ENCODE measurements at regions not wholly inside any gene's neighbourhood (a gene's known extent, or its start where the extent isn't known, plus 50 kb on each side); places are given as distances from the start of the nearest gene placed in this dataset.

DNA sequence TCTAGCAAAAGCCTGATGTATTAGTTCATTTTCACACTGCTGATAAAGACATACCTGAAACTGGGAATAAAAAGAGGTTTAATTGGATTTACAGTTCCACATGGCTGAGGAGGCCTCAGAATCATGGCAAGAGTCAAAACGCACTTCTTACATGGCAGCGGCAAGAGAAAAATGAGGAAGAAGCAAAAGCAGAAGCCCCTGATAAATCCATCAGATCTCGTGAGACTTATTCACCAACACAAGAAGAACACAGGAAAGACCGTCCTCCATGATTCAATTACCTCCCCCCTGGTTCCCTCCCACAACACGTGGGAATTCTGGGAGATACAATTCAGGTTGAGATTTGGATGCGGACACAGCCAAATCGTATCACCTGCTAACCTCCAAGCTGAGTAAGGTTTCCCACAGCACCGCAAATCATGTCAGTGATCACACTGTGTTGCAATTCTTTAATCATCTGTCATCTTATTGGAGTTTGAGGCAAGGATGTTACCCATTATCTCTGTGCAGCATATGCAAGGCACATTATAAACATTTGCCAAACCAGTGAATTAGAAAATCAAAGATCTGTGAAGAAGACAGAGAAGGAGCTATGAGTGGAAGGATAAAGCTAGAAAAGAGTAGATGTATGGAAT, 128.5 kb downstream of the ZNF281 start:
- TF ChIP-seq, protein P1, sequence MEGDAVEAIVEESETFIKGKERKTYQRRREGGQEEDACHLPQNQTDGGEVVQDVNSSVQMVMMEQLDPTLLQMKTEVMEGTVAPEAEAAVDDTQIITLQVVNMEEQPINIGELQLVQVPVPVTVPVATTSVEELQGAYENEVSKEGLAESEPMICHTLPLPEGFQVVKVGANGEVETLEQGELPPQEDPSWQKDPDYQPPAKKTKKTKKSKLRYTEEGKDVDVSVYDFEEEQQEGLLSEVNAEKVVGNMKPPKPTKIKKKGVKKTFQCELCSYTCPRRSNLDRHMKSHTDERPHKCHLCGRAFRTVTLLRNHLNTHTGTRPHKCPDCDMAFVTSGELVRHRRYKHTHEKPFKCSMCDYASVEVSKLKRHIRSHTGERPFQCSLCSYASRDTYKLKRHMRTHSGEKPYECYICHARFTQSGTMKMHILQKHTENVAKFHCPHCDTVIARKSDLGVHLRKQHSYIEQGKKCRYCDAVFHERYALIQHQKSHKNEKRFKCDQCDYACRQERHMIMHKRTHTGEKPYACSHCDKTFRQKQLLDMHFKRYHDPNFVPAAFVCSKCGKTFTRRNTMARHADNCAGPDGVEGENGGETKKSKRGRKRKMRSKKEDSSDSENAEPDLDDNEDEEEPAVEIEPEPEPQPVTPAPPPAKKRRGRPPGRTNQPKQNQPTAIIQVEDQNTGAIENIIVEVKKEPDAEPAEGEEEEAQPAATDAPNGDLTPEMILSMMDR (IDR thresholded peaks at IDR 0.05) = no peak
- TF ChIP-seq EZH2 (IDR thresholded peaks at IDR 0.05; ENCODE audit: borderline replicate concordance, insufficient read depth, low read depth, low read length, poor library complexity, severe bottlenecking) = no peak
